GM12878 (cell line): ENCODE measurements at regions not wholly inside any gene's neighbourhood (a gene's known extent, or its start where the extent isn't known, plus 50 kb on each side); places are given as distances from the start of the nearest gene placed in this dataset.

Experiments used
- ASH2L ChIP-seq: fragments of 300-600, 200-600 bp; sonication (generic); IDR thresholded peaks from 2 replicates; pipeline ENCODE4 v1.6.1; 2017; ENCODE audit warnings: low read depth, mild to moderate bottlenecking, borderline replicate concordance
- CTCF ChIP-seq, 3 experiments: IDR thresholded peaks in 2 of 3; conservative IDR thresholded peaks in 1 of 3; 2 replicates each; pipeline ENCODE4 v1.5.1; 2011; ENCODE audit warnings: low read depth in 3 of 3, low read length in 3 of 3, mild to moderate bottlenecking in 3 of 3, control low read depth in 2 of 3, moderate library complexity in 2 of 3, inconsistent platforms in 1 of 3, mixed read lengths in 1 of 3; ENCODE audit not compliant: control insufficient read depth in 2 of 3, insufficient read depth in 1 of 3; ENCODE audit errors: extremely low read depth in 1 of 3
- EP300 ChIP-seq, 2 experiments: fragments of 150-350 bp in 1 of 2; IDR thresholded peaks; 2 replicates each; pipeline ENCODE4 v1.6.1; 2011 to 2012; ENCODE audit warnings: low read depth in 2 of 2, low read length in 2 of 2, borderline replicate concordance in 1 of 2, improper control_type of control experiment in 1 of 2, inconsistent platforms in 1 of 2; ENCODE audit not compliant: control insufficient read depth in 1 of 2
- JUND ChIP-seq: IDR thresholded peaks from 2 replicates; pipeline ENCODE4 v1.6.1; 2012; ENCODE audit warnings: low read depth, mild to moderate bottlenecking, low read length, improper control_type of control experiment, moderate library complexity
- TAF1 ChIP-seq: IDR thresholded peaks from 2 replicates; pipeline ENCODE4 v1.6.1; 2011; ENCODE audit warnings: mild to moderate bottlenecking, low read depth, low read length, borderline replicate concordance
- TCF7 ChIP-seq: IDR thresholded peaks from 2 replicates; pipeline ENCODE4 v1.6.1; 2014; ENCODE audit warnings: antibody characterized with exemption, borderline replicate concordance
- TF ChIP-seq, protein P1 (sequence below): fragments of 450-650 bp; IDR thresholded peaks from 2 replicates; pipeline ENCODE4 v1.6.1; 2016; ENCODE audit warnings: mild to moderate bottlenecking

DNA sequence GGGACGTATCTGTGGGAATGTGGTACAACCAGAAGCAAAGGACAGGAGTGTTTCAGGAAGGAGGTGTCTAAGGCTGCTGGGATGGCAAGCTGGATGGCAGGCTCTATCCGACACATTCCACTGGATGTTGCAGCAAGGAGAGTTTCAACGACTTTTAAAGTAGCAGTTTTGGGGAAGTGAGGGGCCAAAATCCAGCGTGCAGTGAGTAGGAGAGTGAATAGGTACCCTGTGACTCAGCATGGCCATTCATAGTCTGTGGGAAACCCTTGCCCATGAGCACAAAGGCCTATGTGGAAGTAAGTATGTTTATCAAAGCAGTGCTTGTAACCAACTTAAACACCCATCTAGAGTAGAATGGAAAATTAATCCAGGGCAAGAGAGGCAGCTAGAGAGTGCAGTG is 664.7 kb downstream of the ACTL7B start:
- TF ChIP-seq ASH2L, result no peak
- no peak for TF ChIP-seq EP300 (IDR thresholded peaks at IDR 0.05; ENCODE audit: borderline replicate concordance in 1 of 2, control insufficient read depth in 1 of 2, low read depth in 2 of 2, low read length in 2 of 2)
- no peak for TF ChIP-seq TAF1
- TF ChIP-seq, protein P1, sequence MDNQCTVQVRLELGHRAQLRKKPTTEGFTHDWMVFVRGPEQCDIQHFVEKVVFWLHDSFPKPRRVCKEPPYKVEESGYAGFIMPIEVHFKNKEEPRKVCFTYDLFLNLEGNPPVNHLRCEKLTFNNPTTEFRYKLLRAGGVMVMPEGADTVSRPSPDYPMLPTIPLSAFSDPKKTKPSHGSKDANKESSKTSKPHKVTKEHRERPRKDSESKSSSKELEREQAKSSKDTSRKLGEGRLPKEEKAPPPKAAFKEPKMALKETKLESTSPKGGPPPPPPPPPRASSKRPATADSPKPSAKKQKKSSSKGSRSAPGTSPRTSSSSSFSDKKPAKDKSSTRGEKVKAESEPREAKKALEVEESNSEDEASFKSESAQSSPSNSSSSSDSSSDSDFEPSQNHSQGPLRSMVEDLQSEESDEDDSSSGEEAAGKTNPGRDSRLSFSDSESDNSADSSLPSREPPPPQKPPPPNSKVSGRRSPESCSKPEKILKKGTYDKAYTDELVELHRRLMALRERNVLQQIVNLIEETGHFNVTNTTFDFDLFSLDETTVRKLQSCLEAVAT, result no peak
- no peak for TF ChIP-seq TCF7
- no peak for TF ChIP-seq CTCF (IDR thresholded peaks at IDR 0.05 in 2 of 3, conservative IDR thresholded peaks at IDR 0.05 in 1 of 3; ENCODE audit: control insufficient read depth in 2 of 3, extremely low read depth in 1 of 3, insufficient read depth in 1 of 3, low read depth in 3 of 3, low read length in 3 of 3)
- TF ChIP-seq JUND, result no peak
